Neural progenitor cell (in vitro differentiated cells): ENCODE measurements at regions not wholly inside any gene's neighbourhood (a gene's known extent, or its start where the extent isn't known, plus 50 kb on each side); places are given as distances from the start of the nearest gene placed in this dataset.

ENCODE experiments used
- CTCF ChIP-seq: fragments of 200-600 bp; sonication (generic); IDR thresholded peaks from 2 replicates; pipeline ENCODE4 v1.5.1; 2017; ENCODE audit warnings: antibody characterized with exemption, mild to moderate bottlenecking
- EZH2 ChIP-seq: fragments of 200-600 bp; sonication (generic); IDR thresholded peaks from 2 replicates; pipeline ENCODE4 v1.6.1; 2017; ENCODE audit warnings: antibody characterized with exemption, mild to moderate bottlenecking, moderate library complexity
- EZH2phosphoT487 ChIP-seq: fragments of 200-600 bp; sonication (generic); IDR thresholded peaks from 2 replicates; pipeline ENCODE4 v1.6.1; 2017; ENCODE audit warnings: antibody characterized with exemption

- TF ChIP-seq CTCF (no peak), EZH2 (no peak), EZH2phosphoT487 (no peak)
Observed at GRCh38 chr3:176521531-176522175, 675.6 kb downstream of the TBL1XR1 start.
